Neural cell (in vitro differentiated cells): ENCODE measurements at regions not wholly inside any gene's neighbourhood (a gene's known extent, or its start where the extent isn't known, plus 50 kb on each side); places are given as distances from the start of the nearest gene placed in this dataset.

Source experiments
- H2AFZ ChIP-seq: fragments of 200-600, 300-800 bp; sonication (generic), shearing (Covaris generic); 2 replicates; pipeline ENCODE4 v1.6.0; 2014; ENCODE audit warnings: low read depth, mild to moderate bottlenecking, antibody characterized with exemption, low read length, moderate library complexity
- H3F3A ChIP-seq: fragments of 200-600 bp; shearing (Covaris generic); 2 replicates; pipeline ENCODE4 v1.6.1; 2016; ENCODE audit warnings: mild to moderate bottlenecking, moderate library complexity, mixed read lengths, antibody characterized with exemption, low read length; ENCODE audit not compliant: insufficient read depth, poor library complexity, severe bottlenecking
- H3K27ac ChIP-seq: fragments of 200-600, 300-800 bp; sonication (generic), shearing (Covaris generic); 2 replicates; pipeline ENCODE4 v1.5.1; 2014; ENCODE audit warnings: mild to moderate bottlenecking, low read length, moderate library complexity
- H3K27me3 ChIP-seq: fragments of 300-800, 200-600 bp; sonication (generic), shearing (Covaris generic); 2 replicates; pipeline ENCODE4 v1.6.0; 2014; ENCODE audit warnings: mild to moderate bottlenecking, low read depth, low read length, moderate library complexity; ENCODE audit not compliant: insufficient read depth
- H3K36me3 ChIP-seq: fragments of 300-800, 200-600 bp; sonication (generic), shearing (Covaris generic); 2 replicates; pipeline ENCODE4 v1.5.1; 2014; ENCODE audit warnings: mild to moderate bottlenecking, antibody characterized with exemption, low read length, moderate library complexity; ENCODE audit not compliant: insufficient read depth
- H3K4me2 ChIP-seq: fragments of 300-800, 200-600 bp; sonication (generic), shearing (Covaris generic); 2 replicates; pipeline ENCODE4 v1.6.0; 2014; ENCODE audit warnings: mild to moderate bottlenecking, low read length
- H3K4me3 ChIP-seq: fragments of 300-800, 200-600 bp; sonication (generic), shearing (Covaris generic); 2 replicates; pipeline ENCODE4 v1.5.1; 2014; ENCODE audit warnings: mild to moderate bottlenecking, low read length, moderate library complexity
- H3K79me2 ChIP-seq: fragments of 200-600 bp; shearing (Covaris generic); replicated peaks from 2 replicates; pipeline ENCODE4 v1.6.0; 2014; ENCODE audit warnings: mild to moderate bottlenecking, low read length, moderate library complexity; ENCODE audit not compliant: insufficient read depth
- H3K9ac ChIP-seq: fragments of 300-800, 200-600 bp; sonication (generic), shearing (Covaris generic); 2 replicates; pipeline ENCODE4 v1.6.1; 2016; ENCODE audit warnings: mild to moderate bottlenecking, low read length, mixed read lengths
- H3K9me2 ChIP-seq: fragments of 200-600 bp; shearing (Covaris generic); 2 replicates; pipeline ENCODE4 v1.6.1; 2016; ENCODE audit warnings: mild to moderate bottlenecking, low read length, mixed read lengths; ENCODE audit not compliant: insufficient read depth
- H3K9me3 ChIP-seq: fragments of 200-600, 300-800 bp; sonication (generic), shearing (Covaris generic); 2 replicates; pipeline ENCODE4 v1.6.1; 2016; ENCODE audit warnings: mild to moderate bottlenecking, mixed run types, low read length, moderate library complexity, mixed read lengths
- H4K20me1 ChIP-seq: fragments of 200-600 bp; shearing (Covaris generic); 2 replicates; pipeline ENCODE4 v1.6.1; 2016; ENCODE audit warnings: mild to moderate bottlenecking, mixed run types; ENCODE audit not compliant: insufficient read depth
- CTCF ChIP-seq: fragments of 450-650 bp; IDR thresholded peaks from 2 replicates; pipeline ENCODE4 v1.5.1; 2014; ENCODE audit warnings: antibody characterized with exemption, mild to moderate bottlenecking, moderate library complexity; ENCODE audit not compliant: poor library complexity, severe bottlenecking
- EP300 ChIP-seq: fragments of 450-650 bp; conservative IDR thresholded peaks from 2 replicates; pipeline ENCODE4 v1.6.1; 2014; ENCODE audit warnings: antibody characterized with exemption, mild to moderate bottlenecking, moderate library complexity; ENCODE audit not compliant: poor library complexity, severe bottlenecking
- EZH2 ChIP-seq: fragments of 200-600, 300-800 bp; shearing (Covaris generic), sonication (generic); IDR thresholded peaks from 2 replicates; pipeline ENCODE4 v1.6.1; 2014; ENCODE audit warnings: antibody characterized with exemption, low read length, borderline replicate concordance, mild to moderate bottlenecking; ENCODE audit not compliant: insufficient read depth, poor library complexity, severe bottlenecking
- MXI1 ChIP-seq: fragments of 450-650 bp; conservative IDR thresholded peaks from 2 replicates; pipeline ENCODE4 v1.6.1; 2014; ENCODE audit warnings: antibody characterized with exemption, mild to moderate bottlenecking; ENCODE audit not compliant: poor library complexity, severe bottlenecking
- POLR2AphosphoS5 ChIP-seq: IDR thresholded peaks from 2 replicates; pipeline ENCODE4 v1.6.1; 2012
- RAD21 ChIP-seq: fragments of 450-650 bp; conservative IDR thresholded peaks from 2 replicates; pipeline ENCODE4 v1.6.1; 2014; ENCODE audit warnings: antibody characterized with exemption, mild to moderate bottlenecking, moderate library complexity
- SMC3 ChIP-seq: fragments of 450-650 bp; conservative IDR thresholded peaks from 2 replicates; pipeline ENCODE4 v1.6.1; 2014; ENCODE audit warnings: antibody characterized with exemption, mild to moderate bottlenecking, moderate library complexity; ENCODE audit not compliant: poor library complexity
- TAF1 ChIP-seq: IDR thresholded peaks from 2 replicates; pipeline ENCODE4 v1.6.1; 2012; ENCODE audit warnings: low read depth
- TF ChIP-seq, protein P1 (sequence below): IDR thresholded peaks from 2 replicates; pipeline ENCODE4 v1.6.1; 2012; ENCODE audit warnings: borderline replicate concordance

DNA sequence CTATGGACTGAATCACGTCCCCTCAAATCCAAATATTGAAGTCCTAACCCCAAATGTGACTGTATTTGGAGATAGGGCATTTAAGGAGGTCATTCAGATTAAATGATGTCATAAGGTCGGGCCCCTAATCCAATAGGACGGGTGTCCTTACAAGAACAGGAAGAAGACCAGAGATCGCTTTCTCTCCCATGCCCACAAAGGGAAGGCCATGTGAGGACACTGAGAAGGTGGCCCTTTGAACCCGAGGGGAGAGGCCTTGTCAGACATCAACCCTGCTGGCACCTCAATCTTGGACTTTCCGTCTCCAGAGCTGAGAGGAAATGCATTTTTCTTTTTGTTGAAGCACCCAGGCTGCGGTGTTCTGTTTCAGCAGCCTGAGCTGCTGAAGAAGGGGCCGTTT lies 72.3 kb upstream of the KLF6 start:
- H3K27me3 ChIP-seq = no peaks in the 10 kb centered on the region
- no peaks in the 10 kb centered on the region for H3K79me2 ChIP-seq
- H3K9me2 ChIP-seq = no peaks in the 10 kb centered on the region
- no peaks in the 10 kb centered on the region for H3F3A ChIP-seq
- H3K4me3 ChIP-seq = no peak overlapping the region
- H3K36me3 ChIP-seq = no peaks in the 10 kb centered on the region
- no peaks in the 10 kb centered on the region for H4K20me1 ChIP-seq
- H3K9ac ChIP-seq = no peak overlapping the region
- no peak overlapping the region for H2AFZ ChIP-seq
- no peak for TF ChIP-seq RAD21
- no peak overlapping the region for H3K4me2 ChIP-seq
- H3K9me3 ChIP-seq = no peaks in the 10 kb centered on the region
- H3K27ac ChIP-seq = no peak overlapping the region

DNA sequence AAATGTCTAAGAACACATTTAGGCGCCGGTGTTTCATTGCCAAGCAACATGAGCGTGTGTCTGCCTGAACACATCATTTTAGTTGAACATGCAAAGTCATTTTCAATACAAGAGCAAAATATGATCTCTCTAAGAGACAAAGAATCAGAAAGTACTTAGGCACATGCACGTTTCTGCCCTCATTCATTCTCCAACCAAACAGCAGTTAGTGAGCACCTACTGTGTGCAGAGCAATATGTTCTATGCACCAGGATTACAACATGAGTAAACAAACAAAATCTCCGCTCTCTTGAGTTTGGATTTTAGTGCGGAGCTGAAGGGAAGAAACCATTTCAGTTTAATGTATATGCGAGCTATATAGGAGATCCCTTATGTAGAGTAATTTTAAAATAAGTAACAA lies 71.6 kb upstream of the KLF6 start:
- TF ChIP-seq SMC3 (no peak), CTCF (no peak), EP300 (no peak), RAD21 (no peak), TAF1 (no peak), POLR2AphosphoS5 (no peak), MXI1 (no peak), EZH2 (no peak)
- TF ChIP-seq, protein P1, sequence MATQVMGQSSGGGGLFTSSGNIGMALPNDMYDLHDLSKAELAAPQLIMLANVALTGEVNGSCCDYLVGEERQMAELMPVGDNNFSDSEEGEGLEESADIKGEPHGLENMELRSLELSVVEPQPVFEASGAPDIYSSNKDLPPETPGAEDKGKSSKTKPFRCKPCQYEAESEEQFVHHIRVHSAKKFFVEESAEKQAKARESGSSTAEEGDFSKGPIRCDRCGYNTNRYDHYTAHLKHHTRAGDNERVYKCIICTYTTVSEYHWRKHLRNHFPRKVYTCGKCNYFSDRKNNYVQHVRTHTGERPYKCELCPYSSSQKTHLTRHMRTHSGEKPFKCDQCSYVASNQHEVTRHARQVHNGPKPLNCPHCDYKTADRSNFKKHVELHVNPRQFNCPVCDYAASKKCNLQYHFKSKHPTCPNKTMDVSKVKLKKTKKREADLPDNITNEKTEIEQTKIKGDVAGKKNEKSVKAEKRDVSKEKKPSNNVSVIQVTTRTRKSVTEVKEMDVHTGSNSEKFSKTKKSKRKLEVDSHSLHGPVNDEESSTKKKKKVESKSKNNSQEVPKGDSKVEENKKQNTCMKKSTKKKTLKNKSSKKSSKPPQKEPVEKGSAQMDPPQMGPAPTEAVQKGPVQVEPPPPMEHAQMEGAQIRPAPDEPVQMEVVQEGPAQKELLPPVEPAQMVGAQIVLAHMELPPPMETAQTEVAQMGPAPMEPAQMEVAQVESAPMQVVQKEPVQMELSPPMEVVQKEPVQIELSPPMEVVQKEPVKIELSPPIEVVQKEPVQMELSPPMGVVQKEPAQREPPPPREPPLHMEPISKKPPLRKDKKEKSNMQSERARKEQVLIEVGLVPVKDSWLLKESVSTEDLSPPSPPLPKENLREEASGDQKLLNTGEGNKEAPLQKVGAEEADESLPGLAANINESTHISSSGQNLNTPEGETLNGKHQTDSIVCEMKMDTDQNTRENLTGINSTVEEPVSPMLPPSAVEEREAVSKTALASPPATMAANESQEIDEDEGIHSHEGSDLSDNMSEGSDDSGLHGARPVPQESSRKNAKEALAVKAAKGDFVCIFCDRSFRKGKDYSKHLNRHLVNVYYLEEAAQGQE = no peak
- Histone ChIP-seq H3K4me3 (no peak overlapping the region), H2AFZ (no peak overlapping the region), H3F3A (no peaks in the 10 kb centered on the region), H4K20me1 (no peaks in the 10 kb centered on the region), H3K79me2 (no peaks in the 10 kb centered on the region), H3K27me3 (no peaks in the 10 kb centered on the region), H3K9ac (no peak overlapping the region), H3K4me2 (no peak overlapping the region), H3K27ac (no peak overlapping the region), H3K9me3 (no peaks in the 10 kb centered on the region), H3K36me3 (no peaks in the 10 kb centered on the region), H3K9me2 (no peaks in the 10 kb centered on the region)
